Lower leg skin (tissue), 3 donors: ENCODE measurements at regions not wholly inside any gene's neighbourhood (a gene's known extent, or its start where the extent isn't known, plus 50 kb on each side); places are given as distances from the start of the nearest gene placed in this dataset.

Experiments
- POLR2A ChIP-seq, 2 donors: fragments of 450-650 bp; IDR thresholded peaks; one replicate each; pipeline ENCODE4 v1.6.1; 2016 to 2017; ENCODE audit warnings: antibody characterized with exemption in 2 of 2, mild to moderate bottlenecking in 1 of 2, moderate library complexity in 1 of 2
- TF ChIP-seq, protein P1 (sequence below), 3 donors: fragments of 450-650 bp; IDR thresholded peaks; one replicate each; pipeline ENCODE4 v1.5.1; 2016; ENCODE audit warnings: antibody characterized with exemption in 3 of 3, mild to moderate bottlenecking in 3 of 3, moderate library complexity in 2 of 3

DNA sequence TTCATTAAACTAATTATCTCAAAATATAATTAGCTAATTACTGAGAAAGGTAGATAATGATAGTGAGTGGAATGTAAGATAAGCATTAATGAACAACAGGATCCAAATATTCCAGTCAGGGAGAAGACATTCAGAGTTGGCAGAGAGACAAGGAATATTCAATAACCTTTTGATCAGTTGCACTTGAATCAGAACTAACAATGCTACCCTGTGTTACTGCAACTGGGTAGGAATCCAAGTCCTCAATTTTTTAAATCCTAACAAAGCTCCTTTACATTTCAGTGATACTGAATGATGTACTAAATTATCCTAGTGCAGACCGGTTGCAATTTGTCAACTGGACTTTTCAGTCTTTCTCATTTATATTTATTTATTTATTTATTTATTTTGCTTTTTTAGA, 107.1 kb upstream of the MIR17HG start:
- TF ChIP-seq, protein P1, sequence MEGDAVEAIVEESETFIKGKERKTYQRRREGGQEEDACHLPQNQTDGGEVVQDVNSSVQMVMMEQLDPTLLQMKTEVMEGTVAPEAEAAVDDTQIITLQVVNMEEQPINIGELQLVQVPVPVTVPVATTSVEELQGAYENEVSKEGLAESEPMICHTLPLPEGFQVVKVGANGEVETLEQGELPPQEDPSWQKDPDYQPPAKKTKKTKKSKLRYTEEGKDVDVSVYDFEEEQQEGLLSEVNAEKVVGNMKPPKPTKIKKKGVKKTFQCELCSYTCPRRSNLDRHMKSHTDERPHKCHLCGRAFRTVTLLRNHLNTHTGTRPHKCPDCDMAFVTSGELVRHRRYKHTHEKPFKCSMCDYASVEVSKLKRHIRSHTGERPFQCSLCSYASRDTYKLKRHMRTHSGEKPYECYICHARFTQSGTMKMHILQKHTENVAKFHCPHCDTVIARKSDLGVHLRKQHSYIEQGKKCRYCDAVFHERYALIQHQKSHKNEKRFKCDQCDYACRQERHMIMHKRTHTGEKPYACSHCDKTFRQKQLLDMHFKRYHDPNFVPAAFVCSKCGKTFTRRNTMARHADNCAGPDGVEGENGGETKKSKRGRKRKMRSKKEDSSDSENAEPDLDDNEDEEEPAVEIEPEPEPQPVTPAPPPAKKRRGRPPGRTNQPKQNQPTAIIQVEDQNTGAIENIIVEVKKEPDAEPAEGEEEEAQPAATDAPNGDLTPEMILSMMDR (IDR thresholded peaks at IDR 0.05), result no peak
- no peak for TF ChIP-seq POLR2A (IDR thresholded peaks at IDR 0.05)
